ENCODE measurements at regions not wholly inside any gene's neighbourhood (a gene's known extent, or its start where the extent isn't known, plus 50 kb on each side); places are given as distances from the start of the nearest gene placed in this dataset.

- intact Hi-C loops (cut with DNase I; ENCODE audit: low total_unique reads), result no loop called here
- no peak overlapping the region for H3K4me3 ChIP-seq (ENCODE audit: low read depth, poor library complexity, severe bottlenecking)
- DNase-seq (ENCODE audit: low spot score in 2 of 2), result no peak
- 70 to 72% methylated on average over 5 of the region's 5 CpGs for WGBS, 2 donors
- TF ChIP-seq, protein P1, sequence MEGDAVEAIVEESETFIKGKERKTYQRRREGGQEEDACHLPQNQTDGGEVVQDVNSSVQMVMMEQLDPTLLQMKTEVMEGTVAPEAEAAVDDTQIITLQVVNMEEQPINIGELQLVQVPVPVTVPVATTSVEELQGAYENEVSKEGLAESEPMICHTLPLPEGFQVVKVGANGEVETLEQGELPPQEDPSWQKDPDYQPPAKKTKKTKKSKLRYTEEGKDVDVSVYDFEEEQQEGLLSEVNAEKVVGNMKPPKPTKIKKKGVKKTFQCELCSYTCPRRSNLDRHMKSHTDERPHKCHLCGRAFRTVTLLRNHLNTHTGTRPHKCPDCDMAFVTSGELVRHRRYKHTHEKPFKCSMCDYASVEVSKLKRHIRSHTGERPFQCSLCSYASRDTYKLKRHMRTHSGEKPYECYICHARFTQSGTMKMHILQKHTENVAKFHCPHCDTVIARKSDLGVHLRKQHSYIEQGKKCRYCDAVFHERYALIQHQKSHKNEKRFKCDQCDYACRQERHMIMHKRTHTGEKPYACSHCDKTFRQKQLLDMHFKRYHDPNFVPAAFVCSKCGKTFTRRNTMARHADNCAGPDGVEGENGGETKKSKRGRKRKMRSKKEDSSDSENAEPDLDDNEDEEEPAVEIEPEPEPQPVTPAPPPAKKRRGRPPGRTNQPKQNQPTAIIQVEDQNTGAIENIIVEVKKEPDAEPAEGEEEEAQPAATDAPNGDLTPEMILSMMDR (IDR thresholded peaks at IDR 0.05), result no peak
- TF ChIP-seq POLR2A (IDR thresholded peaks at IDR 0.05), result no peak
Measured at GRCh38 chr10:106183041-106183440, 981.5 kb downstream of the SORCS1 start.

DNA sequence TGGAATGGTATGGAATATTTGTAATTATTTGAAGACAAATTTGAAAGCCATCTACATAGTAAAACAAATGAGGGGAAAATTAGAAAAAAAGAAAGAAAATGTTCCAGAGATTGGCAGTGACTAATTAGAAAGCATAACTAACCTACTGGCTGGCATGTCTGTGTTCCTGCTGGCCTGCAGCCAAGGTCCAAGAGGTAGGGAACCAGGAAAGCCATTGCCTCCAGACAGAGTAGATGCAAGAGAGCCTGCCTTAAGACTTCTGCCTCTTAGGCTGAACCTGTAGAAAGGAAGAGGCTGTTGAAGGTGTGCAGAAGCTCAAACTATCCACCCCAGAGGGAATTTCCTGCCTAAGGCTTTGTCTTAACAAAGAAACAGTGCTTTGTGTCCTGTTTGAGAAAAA is 982.0 kb downstream of the SORCS1 start:
- DNase-seq (ENCODE audit: low spot score in 2 of 2), result no peak
- no peak for TF ChIP-seq POLR2A (IDR thresholded peaks at IDR 0.05)
- TF ChIP-seq, protein P1 (IDR thresholded peaks at IDR 0.05), result no peak
- H3K4me3 ChIP-seq (ENCODE audit: low read depth, poor library complexity, severe bottlenecking), result no peak overlapping the region
- intact Hi-C loops (cut with DNase I; ENCODE audit: low total_unique reads), result no loop called here

DNA sequence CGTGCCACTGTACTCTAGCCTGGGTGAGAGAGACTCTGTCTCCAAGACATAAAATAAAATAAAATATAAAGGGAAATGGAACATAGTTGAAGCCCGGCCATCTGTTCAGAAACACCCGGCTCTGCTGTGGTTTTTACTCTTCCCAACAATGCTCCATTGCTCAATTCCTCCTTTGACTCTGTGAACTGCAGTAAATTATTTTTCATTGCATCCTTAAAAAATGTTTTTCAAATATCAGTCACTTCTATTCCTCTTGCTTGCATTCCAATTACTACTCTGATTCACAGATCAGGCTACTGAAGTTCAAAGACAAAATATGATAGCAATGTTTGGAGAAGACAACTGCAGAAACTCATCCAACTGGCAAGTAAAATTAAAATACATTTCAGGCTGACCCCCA is 983.0 kb downstream of the SORCS1 start:
- DNase-seq (ENCODE audit: low spot score in 2 of 2), result no peak
- H3K4me3 ChIP-seq (ENCODE audit: low read depth, poor library complexity, severe bottlenecking), result no peak overlapping the region
- intact Hi-C loops (cut with DNase I; ENCODE audit: low total_unique reads), result no loop called here
- TF ChIP-seq, protein P1 (IDR thresholded peaks at IDR 0.05), result no peak
- TF ChIP-seq POLR2A (IDR thresholded peaks at IDR 0.05), result no peak
- WGBS, 2 donors, result 42 to 54% methylated on average over 3 of the region's 3 CpGs

DNA sequence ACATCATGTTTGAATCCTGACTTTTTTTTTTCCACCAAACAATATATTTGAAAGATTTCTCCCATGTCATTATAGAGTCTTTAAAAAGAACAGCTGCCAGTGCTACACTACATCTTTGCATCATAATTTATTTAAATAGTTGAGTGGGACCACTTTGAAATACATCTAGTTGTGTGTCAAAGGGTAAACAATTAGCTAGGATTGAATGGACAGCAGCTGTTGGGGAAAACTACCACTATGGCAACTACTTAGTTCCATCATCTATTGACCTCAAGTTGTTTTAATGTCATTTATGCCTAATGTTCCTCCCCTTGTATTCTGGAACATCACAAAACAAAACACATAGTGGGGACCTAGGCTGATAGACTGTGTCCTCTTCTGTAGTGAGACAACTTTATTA is 985.1 kb downstream of the SORCS1 start:
- no peak for DNase-seq (ENCODE audit: low spot score in 2 of 2)
- no peak overlapping the region for H3K4me3 ChIP-seq (ENCODE audit: low read depth, poor library complexity, severe bottlenecking)
- no peak for TF ChIP-seq POLR2A (IDR thresholded peaks at IDR 0.05)
- TF ChIP-seq, protein P1 (IDR thresholded peaks at IDR 0.05), result no peak
- intact Hi-C loops (cut with DNase I; ENCODE audit: low total_unique reads), result no loop called here

DNA sequence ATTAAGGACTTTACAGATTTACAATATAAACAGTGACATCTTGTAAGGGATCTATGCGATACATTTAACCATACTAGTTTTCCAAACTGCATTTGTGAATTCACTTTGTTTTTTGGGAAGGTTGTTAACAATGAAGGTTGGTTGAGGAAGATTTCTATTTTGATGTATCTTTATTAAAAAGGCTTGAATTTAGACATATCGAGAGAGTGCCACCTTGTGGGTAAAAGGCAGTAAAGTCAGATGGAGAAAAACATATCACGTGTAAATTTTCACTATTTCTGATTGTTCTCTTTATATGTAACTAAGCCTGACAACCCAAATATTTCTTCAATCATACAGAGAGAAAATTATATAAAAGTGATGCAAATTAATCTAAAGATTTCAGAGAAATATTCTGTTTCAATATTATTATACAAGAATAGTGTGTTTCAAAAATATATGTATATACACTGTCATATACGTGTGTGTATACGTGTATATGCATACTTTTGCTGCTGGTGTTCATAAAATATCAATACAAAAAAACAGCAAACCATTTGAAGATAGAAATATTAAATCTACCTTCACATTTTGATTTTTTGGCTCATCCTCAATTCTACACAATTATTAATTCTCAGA is 988.6 kb downstream of the SORCS1 start:
- 49 to 55% methylated on average over 5 of the region's 5 CpGs for WGBS, 2 donors
- no peak for TF ChIP-seq POLR2A (IDR thresholded peaks at IDR 0.05)
- TF ChIP-seq, protein P1 (IDR thresholded peaks at IDR 0.05), result no peak
- no peak overlapping the region for H3K4me3 ChIP-seq (ENCODE audit: low read depth, poor library complexity, severe bottlenecking)
- DNase-seq (ENCODE audit: low spot score in 2 of 2), result no peak
- intact Hi-C loops (cut with DNase I; ENCODE audit: low total_unique reads), result no loop called here

GRCh38 chr10:106173838-106174237 is 990.7 kb downstream of the SORCS1 start:
- WGBS, 2 donors, result 80 to 92% methylated on average over 3 of the region's 3 CpGs
- intact Hi-C loops (cut with DNase I; ENCODE audit: low total_unique reads), result no loop called here
- no peak for DNase-seq (ENCODE audit: low spot score in 2 of 2)
- H3K4me3 ChIP-seq (ENCODE audit: low read depth, poor library complexity, severe bottlenecking), result no peak overlapping the region
- TF ChIP-seq POLR2A (IDR thresholded peaks at IDR 0.05), result no peak
- TF ChIP-seq, protein P1 (IDR thresholded peaks at IDR 0.05), result no peak

All from lower leg skin (tissue), 4 donors.